GM12864 (cell line): ENCODE measurements at regions not wholly inside any gene's neighbourhood (a gene's known extent, or its start where the extent isn't known, plus 50 kb on each side); places are given as distances from the start of the nearest gene placed in this dataset.
"Not testable (repeated sequence)": the region's sequence is repeated elsewhere in the genome, so short reads cannot be mapped to it uniquely, and the experiment has no call there.

Experiments
- DNase-seq: peaks from one replicate; pipeline ENCODE4 v3.0.0-alpha.2; 2011; ENCODE audit warnings: low read depth
- H3K4me3 ChIP-seq: 2 replicates; pipeline ENCODE4 v1.5.1; 2011; ENCODE audit warnings: mild to moderate bottlenecking, low read depth, low read length, control low read depth
- TF ChIP-seq, protein P1 (sequence below): IDR thresholded peaks from 2 replicates; pipeline ENCODE4 v1.5.1; 2011; ENCODE audit warnings: low read depth, mild to moderate bottlenecking, moderate library complexity, low read length, control low read depth, inconsistent platforms; ENCODE audit errors: missing control alignments

DNA sequence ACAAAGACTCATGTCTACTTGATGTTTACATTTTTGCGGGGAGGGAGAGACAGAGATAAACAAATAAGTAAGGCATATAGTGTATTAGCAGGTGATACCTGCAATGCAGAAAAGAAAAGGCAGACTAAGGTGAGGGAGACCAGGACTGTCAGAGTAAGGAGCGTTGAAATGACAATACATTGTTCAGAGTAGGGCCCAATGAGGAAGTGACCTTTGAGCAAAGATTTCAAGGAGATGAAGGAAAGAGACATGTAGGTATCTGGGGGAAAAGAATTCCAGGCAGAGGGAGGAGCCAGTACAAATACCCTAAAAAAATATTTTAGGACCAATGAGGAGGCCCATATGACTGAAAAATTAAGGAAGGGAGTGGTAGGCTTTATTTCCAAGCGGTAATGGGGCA lies 162.7 kb upstream of the PRSS1 start:
- H3K4me3 ChIP-seq = no peak overlapping the region
- TF ChIP-seq, protein P1, sequence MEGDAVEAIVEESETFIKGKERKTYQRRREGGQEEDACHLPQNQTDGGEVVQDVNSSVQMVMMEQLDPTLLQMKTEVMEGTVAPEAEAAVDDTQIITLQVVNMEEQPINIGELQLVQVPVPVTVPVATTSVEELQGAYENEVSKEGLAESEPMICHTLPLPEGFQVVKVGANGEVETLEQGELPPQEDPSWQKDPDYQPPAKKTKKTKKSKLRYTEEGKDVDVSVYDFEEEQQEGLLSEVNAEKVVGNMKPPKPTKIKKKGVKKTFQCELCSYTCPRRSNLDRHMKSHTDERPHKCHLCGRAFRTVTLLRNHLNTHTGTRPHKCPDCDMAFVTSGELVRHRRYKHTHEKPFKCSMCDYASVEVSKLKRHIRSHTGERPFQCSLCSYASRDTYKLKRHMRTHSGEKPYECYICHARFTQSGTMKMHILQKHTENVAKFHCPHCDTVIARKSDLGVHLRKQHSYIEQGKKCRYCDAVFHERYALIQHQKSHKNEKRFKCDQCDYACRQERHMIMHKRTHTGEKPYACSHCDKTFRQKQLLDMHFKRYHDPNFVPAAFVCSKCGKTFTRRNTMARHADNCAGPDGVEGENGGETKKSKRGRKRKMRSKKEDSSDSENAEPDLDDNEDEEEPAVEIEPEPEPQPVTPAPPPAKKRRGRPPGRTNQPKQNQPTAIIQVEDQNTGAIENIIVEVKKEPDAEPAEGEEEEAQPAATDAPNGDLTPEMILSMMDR = no peak
- no peak for DNase-seq

DNA sequence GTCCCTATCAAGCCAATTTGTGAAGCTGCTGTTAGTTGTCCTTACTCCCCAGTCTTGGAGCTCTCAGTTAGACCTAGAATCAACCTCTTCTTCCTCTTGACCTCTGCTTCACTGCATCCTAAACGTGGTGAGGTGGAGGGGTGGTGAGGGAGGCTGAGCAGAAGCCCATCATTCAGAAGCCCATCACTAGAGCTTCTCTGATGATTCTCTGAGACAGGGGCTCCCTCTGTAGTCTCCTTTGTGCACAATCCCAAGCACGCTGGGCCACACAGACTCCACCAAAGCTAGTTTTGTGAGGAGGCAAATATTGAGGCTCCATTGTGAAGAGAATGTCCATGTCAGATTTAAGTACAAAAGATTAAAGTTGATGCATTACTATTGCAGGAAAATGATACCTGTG lies 163.8 kb upstream of the PRSS1 start:
- TF ChIP-seq, protein P1 = peak; percentile 31
- no peak for DNase-seq
- H3K4me3 ChIP-seq = no peak overlapping the region

DNA sequence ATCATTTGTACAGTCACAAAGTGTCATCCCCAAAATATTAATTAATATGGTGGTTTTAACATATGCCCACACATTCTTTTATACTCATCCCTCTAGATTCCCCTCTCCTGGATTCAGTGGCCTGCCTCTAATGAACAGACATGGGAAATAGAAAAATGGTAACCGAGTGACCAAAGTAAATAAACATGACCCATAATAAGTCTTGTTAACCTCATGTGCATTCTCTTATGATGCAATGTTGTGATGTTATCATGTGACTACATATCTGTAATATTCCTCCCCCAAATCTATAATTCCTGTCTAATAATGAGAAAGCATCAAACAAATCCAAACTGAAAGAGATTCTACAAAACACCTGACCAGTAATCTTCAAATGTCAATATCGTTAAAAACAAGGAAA lies 164.5 kb upstream of the PRSS1 start:
- TF ChIP-seq, protein P1 = no peak
- no peak for DNase-seq
- no peak overlapping the region for H3K4me3 ChIP-seq

DNA sequence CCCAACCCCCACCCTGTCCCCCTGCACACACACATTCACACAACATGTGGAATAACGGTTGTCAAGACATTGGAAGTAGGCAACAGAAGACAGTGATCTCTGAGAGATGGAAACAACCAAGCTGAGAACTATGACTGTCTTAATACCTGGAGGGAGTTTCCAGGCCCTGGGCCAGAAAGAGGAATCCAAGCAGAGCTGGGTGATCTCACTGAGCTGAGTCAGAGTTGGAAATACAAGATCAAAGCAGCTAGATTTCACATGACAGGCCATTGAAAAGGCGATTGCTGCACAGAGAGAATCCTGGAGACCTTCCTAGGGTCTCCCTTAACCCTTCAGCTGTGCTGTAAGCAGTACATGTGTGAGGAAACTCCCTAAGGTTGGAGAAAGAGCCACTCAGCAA lies 165.8 kb upstream of the PRSS1 start:
- no peak overlapping the region for H3K4me3 ChIP-seq
- no peak for DNase-seq
- TF ChIP-seq, protein P1 = no peak

DNA sequence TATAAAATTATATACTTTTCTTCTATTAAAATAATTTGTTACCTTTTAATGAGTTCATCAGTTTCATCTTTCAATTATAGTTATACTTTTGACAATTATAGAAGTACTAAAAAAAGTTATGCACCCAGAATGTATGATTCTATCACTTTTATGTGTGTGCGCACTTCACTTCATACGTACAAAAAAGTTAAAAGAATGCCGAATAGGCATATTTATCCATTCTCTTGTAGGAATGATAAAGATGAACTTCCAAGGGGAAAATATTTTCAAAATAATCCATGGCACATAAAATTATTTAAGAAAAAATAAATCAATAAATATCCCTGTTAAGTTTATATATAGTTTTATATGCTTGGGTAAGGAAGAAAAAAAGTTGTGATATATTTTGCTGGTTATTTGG lies 166.9 kb upstream of the PRSS1 start:
- TF ChIP-seq, protein P1 = no peak
- no peak for DNase-seq
- H3K4me3 ChIP-seq = no peak overlapping the region

DNA sequence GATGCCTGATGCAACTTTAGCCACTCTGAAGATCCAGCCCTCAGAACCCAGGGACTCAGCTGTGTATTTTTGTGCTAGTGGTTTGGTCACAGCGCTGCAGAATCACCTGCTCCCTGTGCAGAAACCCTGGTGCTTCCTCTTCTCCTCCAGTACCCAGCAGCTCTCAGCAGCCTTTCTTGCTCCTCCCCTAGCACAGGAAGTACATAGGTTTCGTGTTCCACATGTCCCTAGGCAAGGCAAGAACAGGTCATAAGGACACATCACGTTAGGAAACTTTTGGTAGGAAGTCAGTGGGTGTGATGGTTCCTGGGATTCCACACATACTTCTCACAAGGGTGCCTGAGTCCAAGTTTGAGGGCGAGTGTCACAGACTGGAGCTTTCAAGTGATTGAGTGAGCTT lies 167.9 kb upstream of the PRSS1 start:
- no peak for DNase-seq
- H3K4me3 ChIP-seq = no peak overlapping the region
- TF ChIP-seq, protein P1 = no peak

DNA sequence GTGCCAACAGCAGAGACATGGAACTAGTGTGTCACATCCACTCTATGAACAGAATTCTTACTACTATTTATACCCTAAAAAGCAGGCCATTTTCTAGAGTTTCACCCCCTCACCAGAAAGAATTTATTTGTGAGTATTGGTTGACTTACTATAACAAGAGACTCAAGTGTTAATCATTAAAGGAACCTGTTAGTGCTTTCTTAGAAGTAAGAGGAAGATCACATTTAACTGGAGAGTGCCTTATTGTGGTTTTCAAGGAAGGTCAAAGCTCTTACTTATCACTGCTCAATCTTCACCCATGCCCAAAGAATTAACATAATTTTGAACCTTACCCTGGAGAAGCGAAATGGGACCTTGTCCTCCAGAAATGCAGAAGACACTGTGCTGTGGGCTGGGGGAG lies 169.3 kb upstream of the PRSS1 start:
- TF ChIP-seq, protein P1 = no peak
- DNase-seq = no peak

DNA sequence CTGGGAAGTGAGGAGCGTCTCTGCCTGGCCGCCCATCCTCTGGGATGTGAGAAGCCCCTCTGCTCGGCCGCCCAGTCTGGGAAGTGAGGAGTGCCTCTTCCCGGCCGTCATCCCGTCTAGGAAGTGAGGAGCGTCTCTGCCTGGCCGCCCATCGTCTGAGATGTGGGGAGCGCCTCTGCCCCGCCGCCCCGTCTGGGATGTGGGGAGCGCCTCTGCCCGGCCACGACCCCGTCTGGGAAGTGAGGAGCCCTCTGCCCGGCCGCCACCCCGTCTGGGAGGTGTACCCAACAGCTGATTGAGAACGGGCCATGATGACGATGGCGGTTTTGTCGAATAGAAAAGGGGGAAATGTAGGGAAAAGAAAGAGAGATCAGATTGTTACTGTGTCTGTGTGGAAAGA lies 173.9 kb upstream of the PRSS1 start:
- H3K4me3 ChIP-seq, DNase-seq: not testable (repeated sequence)

More for the DNA sequence above, 169.3 kb upstream of the PRSS1 start:
- no peak overlapping the region for H3K4me3 ChIP-seq
